GM12878 (cell line): ENCODE measurements at regions not wholly inside any gene's neighbourhood (a gene's known extent, or its start where the extent isn't known, plus 50 kb on each side); places are given as distances from the start of the nearest gene placed in this dataset.

Experiments
- ATAC-seq: fragments of 200-7000 bp; cut with Tn5 transposase; 3 replicates; pipeline ENCODE4 v1.9.1; 2020; ENCODE audit warnings: mild to moderate bottlenecking, moderate library complexity
- BruUV-seq: library from RNA; stranded (reverse); fragments of 400-500 nt; replicated peaks from 2 replicates; lab custom pipeline; 2021; lab: Mats Ljungman, UMichigan
- CTCF ChIA-PET: fragments of 300-600 bp; sonication (Branson Sonifier 250); formaldehyde crosslinking; extraction: SDS; loops from one replicate; lab custom pipeline; 2021; ENCODE audit warnings: inconsistent platforms; lab: Yijun Ruan, JAX
- POLR2A ChIA-PET: fragments of 350-600 bp; formaldehyde crosslinking; extraction: SDS; loops from one replicate; lab custom pipeline; 2021; ENCODE audit warnings: inconsistent platforms; lab: Charles Lee
- RAD21 ChIA-PET: fragments of 300-600 bp; sonication (Branson Sonifier 250); formaldehyde crosslinking; loops from one replicate; lab custom pipeline; 2023; ENCODE audit warnings: antibody characterized with exemption; ENCODE audit not compliant: unreplicated experiment; lab: Charles Lee
- SMC1A ChIA-PET: fragments of 300-600 bp; sonication (Branson Sonifier 250); formaldehyde crosslinking; loops from one replicate; lab custom pipeline; 2023; ENCODE audit not compliant: unreplicated experiment, uncharacterized antibody; lab: Charles Lee
- DNase-seq: peaks from one replicate; pipeline ENCODE4 v3.0.0-alpha.2; 2011; ENCODE audit warnings: low read depth, low spot score
- FAIRE-seq: peaks from 3 replicates; lab custom pipeline; 2011; peaks lifted over from hg19 to GRCh38; lab: Jason Lieb, UNC
- H2AFZ ChIP-seq: 2 replicates; pipeline ENCODE4 v1.6.0; 2011; ENCODE audit warnings: low read depth, low read length, control low read depth; ENCODE audit not compliant: control insufficient read depth
- H3K27ac ChIP-seq: 2 replicates; pipeline ENCODE4 v1.5.1; 2011; ENCODE audit warnings: control low read depth; ENCODE audit not compliant: control insufficient read depth, insufficient read depth
- H3K27me3 ChIP-seq, 2 experiments: replicated peaks in 1 of 2; 2 replicates each; pipeline versions ENCODE4 v1.6.0 to v1.6.1; 2011; ENCODE audit warnings: low read length in 1 of 2; ENCODE audit not compliant: control insufficient read depth in 2 of 2, insufficient read depth in 2 of 2
- H3K36me3 ChIP-seq, 2 experiments: 2 replicates each; pipeline ENCODE4 v1.5.1; 2011; ENCODE audit warnings: low read length in 1 of 2; ENCODE audit not compliant: control insufficient read depth in 2 of 2, insufficient read depth in 2 of 2
- H3K4me1 ChIP-seq: 2 replicates; pipeline ENCODE4 v1.6.1; 2011; ENCODE audit warnings: mild to moderate bottlenecking, low read length, moderate library complexity, mixed read lengths; ENCODE audit not compliant: control insufficient read depth, insufficient read depth
- H3K4me2 ChIP-seq: 2 replicates; pipeline ENCODE4 v1.6.0; 2011; ENCODE audit warnings: control low read depth; ENCODE audit not compliant: control insufficient read depth, insufficient read depth
- H3K4me3 ChIP-seq: fragments of 200-600 bp; sonication (generic); 2 replicates; pipeline ENCODE4 v1.5.1; 2016
- H3K79me2 ChIP-seq: 2 replicates; pipeline ENCODE4 v1.6.0; 2011; ENCODE audit warnings: low read length; ENCODE audit not compliant: control insufficient read depth, insufficient read depth
- H3K9ac ChIP-seq: 2 replicates; pipeline ENCODE4 v1.8.0; 2011; ENCODE audit warnings: low read length, control low read depth, mixed read lengths; ENCODE audit not compliant: control insufficient read depth, insufficient read depth
- H3K9me3 ChIP-seq: replicated peaks from 3 replicates; pipeline ENCODE4 v1.5.1; 2011; ENCODE audit warnings: mild to moderate bottlenecking, low read length; ENCODE audit not compliant: control insufficient read depth, insufficient read depth
- H4K20me1 ChIP-seq: 2 replicates; pipeline ENCODE4 v1.6.0; 2011; ENCODE audit not compliant: control insufficient read depth, insufficient read depth
- BCL11A ChIP-seq: IDR thresholded peaks from 2 replicates; pipeline ENCODE4 v1.6.1; 2011; ENCODE audit warnings: low read depth, low read length
- BHLHE40 ChIP-seq, 2 experiments: fragments of 450-650 bp in 1 of 2; IDR thresholded peaks; 2 replicates each; pipeline ENCODE4 v1.6.1; 2011 to 2017; ENCODE audit warnings: low read depth in 2 of 2, borderline replicate concordance in 1 of 2, improper control_type of control experiment in 1 of 2, low read length in 1 of 2, mild to moderate bottlenecking in 1 of 2
- DPF2 ChIP-seq: fragments of 450-650 bp; IDR thresholded peaks from 2 replicates; pipeline ENCODE4 v1.6.1; 2017; ENCODE audit warnings: mild to moderate bottlenecking
- EED ChIP-seq: sonication (generic); IDR thresholded peaks from 2 replicates; pipeline ENCODE4 v1.6.1; 2016; ENCODE audit warnings: antibody characterized with exemption, low read depth
- EP300 ChIP-seq, 2 experiments: fragments of 150-350 bp in 1 of 2; IDR thresholded peaks; 2 replicates each; pipeline ENCODE4 v1.6.1; 2011 to 2012; ENCODE audit warnings: low read depth in 2 of 2, low read length in 2 of 2, borderline replicate concordance in 1 of 2, improper control_type of control experiment in 1 of 2, inconsistent platforms in 1 of 2; ENCODE audit not compliant: control insufficient read depth in 1 of 2
- HDAC2 ChIP-seq: fragments of 200-600 bp; sonication (generic); IDR thresholded peaks from 2 replicates; pipeline ENCODE4 v1.6.1; 2017
- IKZF1 ChIP-seq: fragments of 450-650 bp; conservative IDR thresholded peaks from 2 replicates; pipeline ENCODE4 v1.6.1; 2017; ENCODE audit warnings: antibody characterized with exemption, mild to moderate bottlenecking
- MEF2A ChIP-seq: IDR thresholded peaks from 2 replicates; pipeline ENCODE4 v1.6.1; 2011; ENCODE audit warnings: low read depth, mild to moderate bottlenecking, low read length, moderate library complexity; ENCODE audit not compliant: insufficient read depth
- MXI1 ChIP-seq: fragments of 150-350 bp; IDR thresholded peaks from 2 replicates; pipeline ENCODE4 v1.6.1; 2011; ENCODE audit warnings: low read depth, mild to moderate bottlenecking, inconsistent platforms, low read length, improper control_type of control experiment
- NR2C2 ChIP-seq: IDR thresholded peaks from 2 replicates; pipeline ENCODE4 v1.6.1; 2011; ENCODE audit warnings: borderline replicate concordance, low read depth; ENCODE audit not compliant: control insufficient read depth, insufficient read length
- RCOR1 ChIP-seq: conservative IDR thresholded peaks from 2 replicates; pipeline ENCODE4 v1.6.1; 2012; ENCODE audit warnings: low read depth, low read length, improper control_type of control experiment
- SREBF1 ChIP-seq: IDR thresholded peaks from 2 replicates; pipeline ENCODE4 v1.6.1; 2012; ENCODE audit warnings: mild to moderate bottlenecking, low read length
- STAT1 ChIP-seq: fragments of 450-650 bp; conservative IDR thresholded peaks from 2 replicates; pipeline ENCODE4 v1.6.1; 2014; ENCODE audit warnings: antibody characterized with exemption, mild to moderate bottlenecking
- WGBS: methylation state at CpG from one replicate; pipeline ENCODE4 v1.1.6; 2016; ENCODE audit warnings: low lambda C conversion rate; ENCODE audit not compliant: insufficient replicate concordance, insufficient coverage; ENCODE audit errors: missing lambda C conversion rate; 5-methylcytosine and 5-hydroxymethylcytosine counted together
- in situ Hi-C: fragments of 300-500 bp; cut with MboI; formaldehyde crosslinking; loops from 9 replicates; pipeline ENCODE4 v1.14.3; 2018; ENCODE audit warnings: mixed read lengths
- intact Hi-C: fragments of 100-400 bp; cut with micrococcal nuclease; formaldehyde crosslinking; loops from one replicate; pipeline ENCODE4 v1.14.2; 2022; ENCODE audit not compliant: unreplicated experiment
- TF ChIP-seq, protein P1 (sequence below), 3 experiments: IDR thresholded peaks in 2 of 3; conservative IDR thresholded peaks in 1 of 3; 2 replicates each; pipeline ENCODE4 v1.5.1; 2011; ENCODE audit warnings: low read depth in 3 of 3, low read length in 3 of 3, mild to moderate bottlenecking in 3 of 3, control low read depth in 2 of 3, moderate library complexity in 2 of 3, inconsistent platforms in 1 of 3, mixed read lengths in 1 of 3; ENCODE audit not compliant: control insufficient read depth in 2 of 3, insufficient read depth in 1 of 3; ENCODE audit errors: extremely low read depth in 1 of 3

DNA sequence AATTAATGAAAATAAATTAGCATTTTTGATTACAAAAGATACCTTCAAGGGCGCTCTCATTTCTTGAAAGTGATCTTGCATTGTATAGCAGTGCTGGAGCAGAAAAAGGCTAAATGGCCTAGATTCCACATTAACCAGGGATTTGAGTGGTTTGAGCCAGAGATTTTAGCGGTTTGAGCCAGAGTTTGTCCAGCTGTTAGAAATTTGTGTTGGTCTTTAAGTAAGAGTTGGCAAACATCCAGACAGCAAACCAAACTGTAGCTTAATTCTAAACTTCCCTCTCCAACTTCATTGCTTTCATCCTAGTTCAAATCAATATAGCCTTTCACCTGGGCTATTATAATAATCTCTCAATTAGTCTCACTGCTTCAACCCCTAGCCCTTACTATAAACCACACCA lies 351.7 kb downstream of the IGSF11 start:
- Histone ChIP-seq H3K4me3 (no peak overlapping the region), H4K20me1 (no peaks in the 10 kb centered on the region), H2AFZ (no peak overlapping the region), H3K9me3 (no peaks in the 10 kb centered on the region; the same call in 2 of the 3 replicates), H3K36me3 (no peaks in the 10 kb centered on the region; a peak in 1 of 4 replicates), H3K4me1 (no peaks in the 10 kb centered on the region), H3K27ac (no peak overlapping the region), H3K4me2 (no peak overlapping the region), H3K79me2 (no peaks in the 10 kb centered on the region), H3K9ac (no peak overlapping the region), H3K27me3 (no peaks in the 10 kb centered on the region)
- FAIRE-seq (no peak), ATAC-seq (no peak), DNase-seq (no peak)
- ChIA-PET SMC1A (interaction anchor here (1.0 to 1.3 kb wide), 2 partner anchors 11 to 134 kb away, joined by 3 read pairs; no protein-coding TSS in a partner anchor), POLR2A (no interaction called here), CTCF (interaction anchor here (2.1 kb wide), 1 partner anchor 10 kb away, joined by 6 read pairs; no protein-coding TSS in a partner anchor), RAD21 (no interaction called here)
- no TSS peak for BruUV-seq
- TF ChIP-seq SREBF1, result no peak
- TF ChIP-seq, protein P1, sequence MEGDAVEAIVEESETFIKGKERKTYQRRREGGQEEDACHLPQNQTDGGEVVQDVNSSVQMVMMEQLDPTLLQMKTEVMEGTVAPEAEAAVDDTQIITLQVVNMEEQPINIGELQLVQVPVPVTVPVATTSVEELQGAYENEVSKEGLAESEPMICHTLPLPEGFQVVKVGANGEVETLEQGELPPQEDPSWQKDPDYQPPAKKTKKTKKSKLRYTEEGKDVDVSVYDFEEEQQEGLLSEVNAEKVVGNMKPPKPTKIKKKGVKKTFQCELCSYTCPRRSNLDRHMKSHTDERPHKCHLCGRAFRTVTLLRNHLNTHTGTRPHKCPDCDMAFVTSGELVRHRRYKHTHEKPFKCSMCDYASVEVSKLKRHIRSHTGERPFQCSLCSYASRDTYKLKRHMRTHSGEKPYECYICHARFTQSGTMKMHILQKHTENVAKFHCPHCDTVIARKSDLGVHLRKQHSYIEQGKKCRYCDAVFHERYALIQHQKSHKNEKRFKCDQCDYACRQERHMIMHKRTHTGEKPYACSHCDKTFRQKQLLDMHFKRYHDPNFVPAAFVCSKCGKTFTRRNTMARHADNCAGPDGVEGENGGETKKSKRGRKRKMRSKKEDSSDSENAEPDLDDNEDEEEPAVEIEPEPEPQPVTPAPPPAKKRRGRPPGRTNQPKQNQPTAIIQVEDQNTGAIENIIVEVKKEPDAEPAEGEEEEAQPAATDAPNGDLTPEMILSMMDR (IDR thresholded peaks at IDR 0.05 in 2 of 3, conservative IDR thresholded peaks at IDR 0.05 in 1 of 3; ENCODE audit: control insufficient read depth in 2 of 3, extremely low read depth in 1 of 3, insufficient read depth in 1 of 3, low read depth in 3 of 3, low read length in 3 of 3), result no peak
- no peak for TF ChIP-seq BCL11A
- TF ChIP-seq NR2C2, result no peak
- TF ChIP-seq RCOR1, result no peak
- no peak for TF ChIP-seq MEF2A
- no peak for TF ChIP-seq STAT1
- TF ChIP-seq EED, result no peak
- no peak for TF ChIP-seq EP300 (IDR thresholded peaks at IDR 0.05; ENCODE audit: borderline replicate concordance in 1 of 2, control insufficient read depth in 1 of 2, low read depth in 2 of 2, low read length in 2 of 2)
- TF ChIP-seq IKZF1, result no peak
- TF ChIP-seq BHLHE40 (IDR thresholded peaks at IDR 0.05; ENCODE audit: borderline replicate concordance in 1 of 2, low read depth in 2 of 2, low read length in 1 of 2), result no peak
- no peak for TF ChIP-seq HDAC2
- TF ChIP-seq MXI1, result no peak
- no peak for TF ChIP-seq DPF2
- in situ Hi-C loops, result no loop called here
- intact Hi-C loops, result no loop called here
- 81% methylated on average over 2 of the region's 2 CpGs for WGBS
